ENCODE measurements at regions not wholly inside any gene's neighbourhood (a gene's known extent, or its start where the extent isn't known, plus 50 kb on each side); places are given as distances from the start of the nearest gene placed in this dataset.

GRCh38 chr2:3079466-3079865, 298.2 kb downstream of the EIPR1 start:
- no peaks in the 10 kb centered on the region for H3K27me3 ChIP-seq (replicated peaks in 1 of 2; ENCODE audit: control insufficient read depth in 2 of 2, insufficient read depth in 2 of 2, low read length in 1 of 2)
- FAIRE-seq (no peak), DNase-seq (ENCODE audit: low read depth, low spot score) (no peak), ATAC-seq (no peak)
- no peak overlapping the region for H2AFZ ChIP-seq (ENCODE audit: control insufficient read depth, low read depth, low read length)
- in situ Hi-C loops (cut with MboI), result no loop called here
- ChIA-PET RAD21 (ENCODE audit: unreplicated experiment) (no interaction called here), SMC1A (ENCODE audit: uncharacterized antibody, unreplicated experiment) (no interaction called here), CTCF (no interaction called here), POLR2A (no interaction called here)
- H3K4me3 ChIP-seq, result no peak overlapping the region
- no peaks in the 10 kb centered on the region; the same call in 2 of the 3 replicates for H3K9me3 ChIP-seq (replicated peaks; ENCODE audit: control insufficient read depth, insufficient read depth, low read length)
- 18% methylated on average over 2 of the region's 2 CpGs for WGBS (ENCODE audit: insufficient coverage, insufficient replicate concordance, low lambda C conversion rate, missing lambda C conversion rate)
- H3K79me2 ChIP-seq (ENCODE audit: control insufficient read depth, insufficient read depth, low read length), result no peaks in the 10 kb centered on the region
- H3K9ac ChIP-seq (ENCODE audit: control insufficient read depth, insufficient read depth, low read length), result no peak overlapping the region
- TF ChIP-seq MYB (IDR thresholded peaks at IDR 0.05; ENCODE audit: borderline replicate concordance, low read depth, low read length) (no peak), NR2C2 (IDR thresholded peaks at IDR 0.05; ENCODE audit: borderline replicate concordance, control insufficient read depth, insufficient read length, low read depth) (no peak), ZBTB40 (IDR thresholded peaks at IDR 0.05; ENCODE audit: borderline replicate concordance) (no peak), ZNF24 (IDR thresholded peaks at IDR 0.05) (no peak), POU2F2 (IDR thresholded peaks at IDR 0.05; ENCODE audit: borderline replicate concordance, low read depth, low read length) (no peak)
- no peaks in the 10 kb centered on the region for H3K36me3 ChIP-seq (ENCODE audit: control insufficient read depth in 2 of 2, insufficient read depth in 2 of 2, low read length in 1 of 2)
- intact Hi-C loops (cut with micrococcal nuclease; ENCODE audit: unreplicated experiment), result no loop called here
- no TSS peak for BruUV-seq (replicated peaks)
- H3K27ac ChIP-seq (ENCODE audit: control insufficient read depth, insufficient read depth), result no peak overlapping the region
- no peaks in the 10 kb centered on the region for H3K4me1 ChIP-seq (ENCODE audit: control insufficient read depth, insufficient read depth, low read length)
- H3K4me2 ChIP-seq (ENCODE audit: control insufficient read depth, insufficient read depth), result no peak overlapping the region
- no peaks in the 10 kb centered on the region for H4K20me1 ChIP-seq (ENCODE audit: control insufficient read depth, insufficient read depth)

Data from GM12878 (cell line).